ENCODE measurements at regions not wholly inside any gene's neighbourhood (a gene's known extent, or its start where the extent isn't known, plus 50 kb on each side); places are given as distances from the start of the nearest gene placed in this dataset.

DNA sequence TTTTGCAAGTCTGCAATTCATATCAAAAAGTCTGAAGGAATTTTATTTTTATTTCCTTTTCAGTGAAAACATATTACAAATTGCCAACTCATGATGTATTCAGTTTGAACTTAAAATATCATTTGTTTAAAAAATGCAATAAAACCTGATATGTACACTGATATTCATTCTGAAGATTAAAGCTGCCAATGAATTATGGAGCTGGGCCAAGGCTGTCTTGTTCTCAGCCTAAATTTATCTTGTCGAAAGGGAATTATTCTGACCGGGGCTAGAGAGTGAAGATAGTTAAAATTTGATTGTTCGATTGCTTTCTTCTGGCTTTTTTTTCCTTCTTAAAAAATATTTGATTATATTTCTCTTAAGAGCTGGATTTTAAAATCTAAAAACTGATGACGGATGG lies 54.0 kb upstream of the RBFOX1 start:
- TF ChIP-seq EZH2 (IDR thresholded peaks at IDR 0.05; ENCODE audit: insufficient read depth, poor library complexity, severe bottlenecking): no peak
- no peak for TF ChIP-seq EZH2phosphoT487 (IDR thresholded peaks at IDR 0.05; ENCODE audit: insufficient read depth, low read depth)

Measured in GM23248 (cell line).